Gastrocnemius medialis (tissue), 4 donors: ENCODE measurements at regions not wholly inside any gene's neighbourhood (a gene's known extent, or its start where the extent isn't known, plus 50 kb on each side); places are given as distances from the start of the nearest gene placed in this dataset.

ENCODE experiments used
- CTCF ChIP-seq, 5 experiments: fragments of 450-650 bp in 3 of 5; fragments of 200-600 bp in 2 of 5; sonication (generic) in 2 of 5; IDR thresholded peaks in 4 of 5; conservative IDR thresholded peaks in 1 of 5; 1 replicate in 4 of 5; 2 replicates in 1 of 5; pipeline ENCODE4 v1.5.1; 2016 to 2019; ENCODE audit warnings: antibody characterized with exemption in 5 of 5, mild to moderate bottlenecking in 3 of 5, moderate library complexity in 3 of 5
- POLR2A ChIP-seq, 2 donors: fragments of 450-650 bp; IDR thresholded peaks; one replicate each; pipeline ENCODE4 v1.6.1; 2017; ENCODE audit warnings: antibody characterized with exemption in 2 of 2, mild to moderate bottlenecking in 2 of 2, moderate library complexity in 2 of 2

- TF ChIP-seq POLR2A (IDR thresholded peaks at IDR 0.05) = no peak
- no peak for TF ChIP-seq CTCF (IDR thresholded peaks at IDR 0.05 in 4 of 5, conservative IDR thresholded peaks at IDR 0.05 in 1 of 5)
These were observed 615.3 kb downstream of the BCL11A start for GRCh38 chr2:59938181-59938580.
